GM18858 (cell line): ENCODE measurements at regions not wholly inside any gene's neighbourhood (a gene's known extent, or its start where the extent isn't known, plus 50 kb on each side); places are given as distances from the start of the nearest gene placed in this dataset.

ENCODE experiments used
- ATAC-seq: cut with Tn5 transposase; IDR thresholded peaks from one replicate; pipeline ENCODE4 v1.9.1; 2021; ENCODE audit not compliant: unreplicated experiment

DNA sequence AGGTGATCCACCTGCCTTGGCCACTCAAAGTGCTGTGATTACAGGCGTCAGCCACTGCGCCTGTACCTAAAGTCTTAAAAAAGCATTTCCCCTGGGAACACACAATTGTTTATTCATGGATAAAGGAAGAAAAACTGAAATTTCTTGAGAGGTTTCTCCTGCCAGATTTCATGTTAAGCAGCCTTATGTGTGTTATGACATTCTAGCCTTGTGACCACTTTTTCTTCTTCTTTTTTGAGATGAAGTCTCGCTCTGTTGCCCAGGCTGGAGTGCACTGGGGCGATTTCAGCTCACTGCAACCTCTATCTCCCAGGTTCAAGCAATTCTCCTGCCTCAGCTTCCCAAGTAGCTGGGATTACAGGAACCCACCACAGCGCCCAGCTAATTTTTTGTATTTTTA lies 57.8 kb upstream of the PLAC8 start:
- no peak for ATAC-seq

DNA sequence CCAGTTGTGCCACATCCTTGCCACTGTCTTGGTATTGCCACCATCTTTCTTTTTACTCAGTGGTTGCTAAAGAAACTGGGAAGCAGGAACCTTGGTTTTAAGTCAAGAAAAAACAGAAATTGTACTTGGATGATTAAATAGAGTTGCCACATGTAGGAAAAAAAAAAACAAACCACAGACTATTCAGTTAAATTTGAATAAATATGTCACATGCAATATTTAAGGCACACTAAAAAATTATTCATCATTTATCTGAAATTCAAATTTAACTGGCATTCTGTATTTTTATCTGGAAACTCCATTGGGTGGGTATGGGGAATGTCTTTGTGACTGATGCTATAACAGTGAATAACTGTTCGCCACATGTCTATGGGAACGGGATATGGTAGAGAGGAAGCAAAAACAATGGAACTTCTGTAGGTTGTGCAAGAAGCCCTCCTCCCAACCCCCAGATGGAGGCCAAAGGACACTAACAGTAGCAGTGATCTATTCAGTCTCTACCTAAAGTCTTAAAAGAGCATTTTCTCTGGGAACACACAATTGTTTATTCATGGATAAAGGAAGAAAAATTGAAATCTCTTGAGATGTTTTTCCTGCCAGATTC lies 57.0 kb upstream of the PLAC8 start:
- no peak for ATAC-seq

DNA sequence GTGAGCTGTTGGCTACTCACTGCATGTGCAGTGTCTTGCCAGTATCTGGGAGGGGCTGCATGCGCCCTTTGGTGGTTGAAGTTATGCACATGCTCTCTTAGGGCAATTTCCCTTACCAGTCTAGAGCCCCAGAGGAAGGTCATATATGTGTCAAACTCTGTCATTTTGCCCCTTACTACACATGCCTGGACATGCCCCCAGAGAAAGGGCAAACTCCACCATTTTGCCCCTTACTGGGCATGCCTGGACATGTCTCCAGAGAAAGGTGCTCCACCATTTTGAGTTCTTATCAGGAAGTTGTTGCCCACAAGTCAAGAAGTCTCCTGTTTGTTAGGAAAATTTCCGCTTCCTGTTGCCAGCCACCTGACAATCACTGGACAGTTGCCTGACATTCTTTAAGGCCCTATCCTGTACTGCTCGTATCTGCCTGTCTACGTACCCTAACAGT lies 56.4 kb upstream of the PLAC8 start:
- no peak for ATAC-seq
